Nephron progenitor cell (in vitro differentiated cells): ENCODE measurements at regions not wholly inside any gene's neighbourhood (a gene's known extent, or its start where the extent isn't known, plus 50 kb on each side); places are given as distances from the start of the nearest gene placed in this dataset.
"Not testable (repeated sequence)": the region's sequence is repeated elsewhere in the genome, so short reads cannot be mapped to it uniquely, and the experiment has no call there.

ENCODE experiments used
- DNase-seq: peaks from one replicate; pipeline ENCODE4 v3.0.0; 2021
- H3K27ac Mint-ChIP-seq: 2 replicates; pipeline ENCODE4 v1.8.0; 2021; ENCODE audit warnings: mild to moderate bottlenecking, moderate library complexity, mixed read lengths
- H3K27me3 Mint-ChIP-seq: 2 replicates; pipeline ENCODE4 v1.8.0; 2021; ENCODE audit warnings: mild to moderate bottlenecking, low read depth, mixed read lengths; ENCODE audit not compliant: poor library complexity
- H3K36me3 Mint-ChIP-seq: 2 replicates; pipeline ENCODE4 v1.8.0; 2021; ENCODE audit warnings: low read depth, mixed read lengths
- H3K4me1 Mint-ChIP-seq: 2 replicates; pipeline ENCODE4 v1.8.0; 2021; ENCODE audit warnings: mixed read lengths
- H3K4me3 Mint-ChIP-seq: 2 replicates; pipeline ENCODE4 v1.8.0; 2021; ENCODE audit warnings: mild to moderate bottlenecking, moderate library complexity, mixed read lengths
- H3K9me3 Mint-ChIP-seq: 2 replicates; pipeline ENCODE4 v1.8.0; 2021; ENCODE audit warnings: mild to moderate bottlenecking, moderate library complexity, mixed read lengths
- TF ChIP-seq, protein P1 (sequence below): fragments of 200-600 bp; sonication (generic); IDR thresholded peaks from 2 replicates; pipeline ENCODE4 v1.5.0; 2021; ENCODE audit warnings: antibody characterized with exemption

DNA sequence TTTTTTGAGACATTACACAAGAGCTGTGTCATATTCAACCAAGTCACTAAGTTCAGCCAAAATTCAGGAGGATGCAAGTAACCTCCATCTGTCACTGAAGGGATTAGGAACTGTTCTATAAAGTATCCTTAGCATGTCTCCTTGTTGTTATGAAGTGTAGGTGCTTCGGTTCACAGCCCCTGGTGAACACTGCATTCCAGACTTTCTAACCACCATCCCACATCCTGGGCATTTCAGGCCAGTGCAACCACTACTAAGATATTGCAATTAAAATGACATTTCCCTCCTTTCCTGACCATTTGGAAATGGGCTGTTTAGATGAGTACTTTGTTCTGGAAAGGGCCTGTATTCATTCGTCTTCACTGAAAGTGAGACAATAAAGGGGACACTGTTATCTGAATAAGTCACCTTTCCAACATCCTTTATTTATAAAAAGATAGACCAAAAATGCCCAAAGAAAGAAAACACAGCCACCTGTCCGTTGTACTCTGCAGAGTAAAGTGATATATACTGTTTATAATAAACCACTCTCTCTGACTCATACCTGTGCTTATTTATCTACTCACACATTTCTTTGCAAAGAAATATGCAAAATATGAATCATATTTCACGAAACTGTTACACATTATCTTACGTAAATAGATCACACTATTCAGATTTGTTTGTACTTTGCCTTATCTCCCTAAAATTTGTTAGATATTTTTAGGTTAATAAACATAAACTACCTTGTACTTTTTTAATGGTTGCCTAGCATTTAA lies 861.9 kb downstream of the CDH18 start:
- no peak for DNase-seq
- Mint-ChIP-seq H3K4me3 (no peak overlapping the region), H3K27ac (no peak overlapping the region), H3K27me3 (no peaks in the 10 kb centered on the region), H3K9me3 (no peaks in the 10 kb centered on the region), H3K4me1 (no peaks in the 10 kb centered on the region), H3K36me3 (no peaks in the 10 kb centered on the region)
- TF ChIP-seq, protein P1, sequence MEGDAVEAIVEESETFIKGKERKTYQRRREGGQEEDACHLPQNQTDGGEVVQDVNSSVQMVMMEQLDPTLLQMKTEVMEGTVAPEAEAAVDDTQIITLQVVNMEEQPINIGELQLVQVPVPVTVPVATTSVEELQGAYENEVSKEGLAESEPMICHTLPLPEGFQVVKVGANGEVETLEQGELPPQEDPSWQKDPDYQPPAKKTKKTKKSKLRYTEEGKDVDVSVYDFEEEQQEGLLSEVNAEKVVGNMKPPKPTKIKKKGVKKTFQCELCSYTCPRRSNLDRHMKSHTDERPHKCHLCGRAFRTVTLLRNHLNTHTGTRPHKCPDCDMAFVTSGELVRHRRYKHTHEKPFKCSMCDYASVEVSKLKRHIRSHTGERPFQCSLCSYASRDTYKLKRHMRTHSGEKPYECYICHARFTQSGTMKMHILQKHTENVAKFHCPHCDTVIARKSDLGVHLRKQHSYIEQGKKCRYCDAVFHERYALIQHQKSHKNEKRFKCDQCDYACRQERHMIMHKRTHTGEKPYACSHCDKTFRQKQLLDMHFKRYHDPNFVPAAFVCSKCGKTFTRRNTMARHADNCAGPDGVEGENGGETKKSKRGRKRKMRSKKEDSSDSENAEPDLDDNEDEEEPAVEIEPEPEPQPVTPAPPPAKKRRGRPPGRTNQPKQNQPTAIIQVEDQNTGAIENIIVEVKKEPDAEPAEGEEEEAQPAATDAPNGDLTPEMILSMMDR = no peak

DNA sequence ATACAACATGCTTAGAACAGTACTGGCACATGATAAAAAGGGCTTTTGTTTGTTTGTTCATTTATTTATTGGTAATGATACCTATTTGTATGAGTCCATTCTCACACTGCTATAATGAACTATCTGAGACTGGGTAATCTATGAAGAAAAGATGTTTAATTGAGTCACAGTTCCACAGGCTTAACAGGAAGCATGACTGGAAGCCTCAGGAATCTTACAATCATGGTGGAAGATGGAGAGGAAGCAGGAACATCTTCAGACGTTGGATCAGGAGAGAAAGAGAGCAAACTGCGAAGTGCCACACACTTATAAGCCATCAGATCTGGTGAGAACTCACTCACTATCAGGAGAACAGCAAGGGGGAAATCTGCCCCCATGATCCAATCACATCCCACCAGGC lies 847.7 kb downstream of the CDH18 start:
- Mint-ChIP-seq H3K9me3 (no peaks in the 10 kb centered on the region), H3K4me3 (no peak overlapping the region), H3K4me1 (no peaks in the 10 kb centered on the region), H3K36me3 (no peaks in the 10 kb centered on the region), H3K27ac (no peak overlapping the region), H3K27me3 (no peaks in the 10 kb centered on the region)
- TF ChIP-seq, protein P1 = no peak
- no peak for DNase-seq

DNA sequence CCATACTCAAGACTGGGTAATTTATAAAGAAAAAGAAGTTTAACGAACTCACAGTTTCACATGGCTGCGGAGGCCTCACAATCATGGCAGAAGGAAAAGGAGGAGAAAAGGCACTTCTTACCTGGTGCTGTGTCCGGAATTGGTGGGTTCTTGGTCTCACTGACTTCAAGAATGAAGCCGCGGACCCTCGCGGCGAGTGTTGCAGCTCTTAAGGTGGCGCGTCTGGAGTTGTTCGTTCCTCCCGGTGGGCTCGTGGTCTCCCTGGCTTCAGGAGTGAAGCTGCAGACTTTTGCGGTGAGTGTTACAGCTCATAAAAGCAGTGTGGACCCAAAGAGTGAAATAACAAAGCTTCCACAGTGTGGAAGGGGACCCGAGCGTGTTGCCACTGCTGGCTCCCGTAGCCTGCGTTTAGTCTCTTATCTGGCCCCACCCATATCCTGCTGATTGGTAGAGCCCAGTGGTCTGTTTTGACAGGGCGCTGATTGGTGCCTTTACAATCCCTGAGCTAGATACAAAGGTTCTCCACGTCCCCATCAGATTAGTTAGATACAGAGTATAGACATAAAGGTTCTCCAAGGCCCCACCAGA lies 846.0 kb downstream of the CDH18 start:
- H3K36me3 Mint-ChIP-seq, H3K4me3 Mint-ChIP-seq, H3K4me1 Mint-ChIP-seq, H3K27me3 Mint-ChIP-seq, H3K27ac Mint-ChIP-seq, H3K9me3 Mint-ChIP-seq, DNase-seq: not testable (repeated sequence)

DNA sequence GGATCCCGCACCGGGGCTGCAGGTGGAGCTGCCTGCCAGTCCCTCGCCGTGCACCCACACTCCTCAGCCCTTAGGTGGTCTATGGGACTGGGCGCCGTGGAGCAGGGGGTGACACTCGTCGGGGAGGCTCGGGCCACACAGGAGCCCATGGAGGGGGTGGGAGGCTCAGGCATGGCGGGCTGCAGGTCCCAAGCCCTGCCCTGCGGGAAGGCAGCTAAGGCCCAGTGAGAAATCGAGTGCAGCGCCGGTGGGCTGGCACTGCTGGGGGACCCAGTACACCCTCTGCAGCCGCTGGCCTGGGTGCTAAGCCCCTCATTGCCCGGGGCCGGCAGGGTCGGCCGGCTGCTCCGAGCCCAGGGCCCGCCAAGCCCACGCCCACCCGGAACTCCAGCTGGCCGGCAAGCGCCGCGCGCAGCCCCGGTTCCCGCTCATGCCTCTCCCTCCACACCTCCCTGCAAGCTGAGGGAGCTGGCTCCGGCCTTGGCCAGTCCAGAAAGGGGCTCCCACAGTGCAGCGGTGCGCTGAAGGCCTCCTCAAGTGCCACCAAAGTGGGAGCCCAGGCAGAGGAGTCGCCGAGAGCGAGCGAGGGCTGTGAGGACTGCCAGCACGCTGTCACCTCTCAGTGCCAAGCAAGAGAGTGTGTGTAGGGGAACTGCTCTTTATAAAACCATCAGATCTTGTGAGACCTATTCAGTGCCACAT lies 845.1 kb downstream of the CDH18 start:
- H3K4me1 Mint-ChIP-seq, H3K27me3 Mint-ChIP-seq, H3K4me3 Mint-ChIP-seq, H3K36me3 Mint-ChIP-seq, DNase-seq, H3K27ac Mint-ChIP-seq, H3K9me3 Mint-ChIP-seq: not testable (repeated sequence)

DNA sequence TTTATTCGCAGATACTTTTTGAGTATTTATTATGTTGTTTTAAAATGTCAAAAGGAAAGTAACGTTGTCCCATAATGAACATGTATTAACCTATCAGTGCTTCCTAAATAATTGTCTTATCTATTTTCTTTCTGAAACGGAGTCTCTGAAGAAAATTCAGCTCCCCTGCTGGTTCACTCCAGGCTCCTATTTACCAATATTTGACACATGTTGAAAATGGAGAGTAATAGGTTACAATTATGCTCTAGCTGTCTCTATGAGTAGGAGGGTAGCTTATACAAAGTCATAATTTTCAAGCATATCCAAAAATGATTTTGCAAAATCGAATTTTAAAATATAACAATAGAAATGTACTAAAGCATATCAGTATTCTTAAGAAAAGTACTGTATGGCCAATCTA lies 844.1 kb downstream of the CDH18 start:
- Mint-ChIP-seq H3K27ac (no peak overlapping the region), H3K4me3 (no peak overlapping the region), H3K27me3 (no peaks in the 10 kb centered on the region), H3K36me3 (no peaks in the 10 kb centered on the region), H3K4me1 (no peaks in the 10 kb centered on the region), H3K9me3 (no peaks in the 10 kb centered on the region)
- no peak for DNase-seq
- TF ChIP-seq, protein P1 = no peak

- Mint-ChIP-seq H3K36me3 (no peaks in the 10 kb centered on the region), H3K27ac (no peak overlapping the region), H3K4me1 (no peaks in the 10 kb centered on the region), H3K27me3 (no peaks in the 10 kb centered on the region), H3K9me3 (no peaks in the 10 kb centered on the region), H3K4me3 (no peak overlapping the region)
- DNase-seq = no peak
- TF ChIP-seq, protein P1 = no peak
Observed at GRCh38 chr5:19169426-19169825, 818.6 kb downstream of the CDH18 start.
